ENCODE measurements at regions not wholly inside any gene's neighbourhood (a gene's known extent, or its start where the extent isn't known, plus 50 kb on each side); places are given as distances from the start of the nearest gene placed in this dataset.

- no peak for DNase-seq (ENCODE audit: low read depth)
These were observed 262.9 kb upstream of the PROX1 start for GRCh38 chr1:213724640-213725536.

- no peak for DNase-seq (ENCODE audit: low read depth)
These were observed 259.8 kb upstream of the PROX1 start for GRCh38 chr1:213727853-213728592.

GRCh38 chr1:213728593-213729536 is 258.9 kb upstream of the PROX1 start:
- no peak for DNase-seq (ENCODE audit: low read depth)

- no peak for DNase-seq (ENCODE audit: low read depth)
These were observed 254.1 kb upstream of the PROX1 start for GRCh38 chr1:213733705-213734104.

GRCh38 chr1:213737398-213738035 is 250.3 kb upstream of the PROX1 start:
- DNase-seq (ENCODE audit: low read depth) = no peak

GRCh38 chr1:213738658-213739057 is 249.1 kb upstream of the PROX1 start:
- DNase-seq (ENCODE audit: low read depth) = no peak

- DNase-seq (ENCODE audit: low read depth) = no peak
These were observed 244.8 kb upstream of the PROX1 start for GRCh38 chr1:213742992-213743391.

GRCh38 chr1:213744780-213745179 is 243.0 kb upstream of the PROX1 start:
- no peak for DNase-seq (ENCODE audit: low read depth)

GRCh38 chr1:213745451-213745850 is 242.3 kb upstream of the PROX1 start:
- DNase-seq (ENCODE audit: low read depth) = no peak

- no peak for DNase-seq (ENCODE audit: low read depth)
These were observed 238.2 kb upstream of the PROX1 start for GRCh38 chr1:213749558-213749957.

- DNase-seq (ENCODE audit: low read depth) = no peak
These were observed 237.3 kb upstream of the PROX1 start for GRCh38 chr1:213750231-213751063.

- DNase-seq (ENCODE audit: low read depth) = no peak
These were observed 236.7 kb upstream of the PROX1 start for GRCh38 chr1:213751064-213751397.

GRCh38 chr1:213759359-213760181 is 228.2 kb upstream of the PROX1 start:
- DNase-seq (ENCODE audit: low read depth) = no peak

GRCh38 chr1:213761845-213762407 is 225.8 kb upstream of the PROX1 start:
- DNase-seq (ENCODE audit: low read depth) = peak; percentile 7

GRCh38 chr1:213767683-213768082 is 220.1 kb upstream of the PROX1 start:
- DNase-seq (ENCODE audit: low read depth) = no peak

- no peak for DNase-seq (ENCODE audit: low read depth)
These were observed 215.4 kb upstream of the PROX1 start for GRCh38 chr1:213772128-213773063.

GRCh38 chr1:213773975-213774374 is 213.8 kb upstream of the PROX1 start:
- DNase-seq (ENCODE audit: low read depth) = no peak

GRCh38 chr1:213776969-213777368 is 210.8 kb upstream of the PROX1 start:
- no peak for DNase-seq (ENCODE audit: low read depth)

All from T-helper 22 cell (primary cell).